H1 (cell line): ENCODE measurements at regions not wholly inside any gene's neighbourhood (a gene's known extent, or its start where the extent isn't known, plus 50 kb on each side); places are given as distances from the start of the nearest gene placed in this dataset.

Experiments used
- CTCF ChIA-PET: fragments of 300-600 bp; sonication (Branson Sonifier 250); formaldehyde crosslinking; loops from one replicate; lab custom pipeline; 2021; ENCODE audit not compliant: partially characterized antibody; lab: Charles Lee
- POLR2A ChIA-PET: fragments of 300-600 bp; sonication (Branson Sonifier 250); formaldehyde crosslinking; loops from one replicate; lab custom pipeline; 2021; ENCODE audit warnings: inconsistent platforms; ENCODE audit not compliant: partially characterized antibody; lab: Charles Lee
- DNase-seq, 2 experiments: peaks; one replicate each; pipeline versions ENCODE4 v3.0.0 to v3.0.0-alpha.2; 2010 to 2022; ENCODE audit warnings: low spot score in 2 of 2, low read depth in 1 of 2, mixed read lengths in 1 of 2
- FAIRE-seq: peaks from 2 replicates; lab custom pipeline; 2011; peaks lifted over from hg19 to GRCh38; lab: Jason Lieb, UNC
- H2AFZ ChIP-seq: 2 replicates; pipeline ENCODE4 v1.8.1; 2012; ENCODE audit warnings: low read length, inconsistent platforms
- H2AK5ac ChIP-seq: 2 replicates; pipeline ENCODE4 v1.6.1; 2013; ENCODE audit warnings: low read depth, low read length
- H2BK120ac ChIP-seq: replicated peaks from 2 replicates; pipeline ENCODE3; 2013; ENCODE audit warnings: low read depth, low read length, inconsistent platforms
- H2BK12ac ChIP-seq: 2 replicates; pipeline ENCODE4 v1.6.1; 2013; ENCODE audit warnings: low read depth, low read length
- H2BK15ac ChIP-seq: 2 replicates; pipeline ENCODE4 v1.6.1; 2013; ENCODE audit warnings: low read length
- H2BK20ac ChIP-seq: 2 replicates; pipeline ENCODE4 v1.6.1; 2013; ENCODE audit warnings: low read length
- H2BK5ac ChIP-seq: 2 replicates; pipeline ENCODE4 v1.6.1; 2013; ENCODE audit warnings: low read depth, low read length
- H3K14ac ChIP-seq: 2 replicates; pipeline ENCODE4 v1.6.1; 2013; ENCODE audit warnings: inconsistent platforms; ENCODE audit not compliant: insufficient read length
- H3K18ac ChIP-seq: 2 replicates; pipeline ENCODE4 v1.6.1; 2013; ENCODE audit warnings: low read length; ENCODE audit errors: extremely low read depth
- H3K23ac ChIP-seq: 2 replicates; pipeline ENCODE4 v1.6.1; 2013; ENCODE audit warnings: inconsistent platforms; ENCODE audit not compliant: insufficient read length
- H3K23me2 ChIP-seq: 2 replicates; pipeline ENCODE4 v1.6.1; 2013; ENCODE audit warnings: low read depth, low read length
- H3K27ac ChIP-seq: 2 replicates; pipeline ENCODE4 v1.6.1; 2011; ENCODE audit warnings: low read depth, low read length, inconsistent platforms
- H3K27me3 ChIP-seq, 4 experiments: replicated peaks in 1 of 4; 1 replicate in 1 of 4; 2 replicates in 3 of 4; pipeline versions ENCODE4 v1.6.1 to v1.8.1; 2011 to 2013; ENCODE audit warnings: low read length in 3 of 4, mild to moderate bottlenecking in 3 of 4, inconsistent platforms in 2 of 4, mixed read lengths in 2 of 4, moderate library complexity in 1 of 4; ENCODE audit not compliant: control insufficient read depth in 3 of 4, insufficient read depth in 3 of 4; ENCODE audit errors: extremely low read depth in 1 of 4
- H3K36me3 ChIP-seq, 4 experiments: 2 replicates each; pipeline versions ENCODE4 v1.6.1 to v1.8.1; 2011 to 2013; ENCODE audit warnings: mild to moderate bottlenecking in 4 of 4, low read length in 3 of 4, moderate library complexity in 2 of 4, control low read depth in 1 of 4, inconsistent platforms in 1 of 4; ENCODE audit not compliant: insufficient read depth in 4 of 4, control insufficient read depth in 2 of 4
- H3K4ac ChIP-seq: replicated peaks from 2 replicates; pipeline ENCODE3; 2013; ENCODE audit warnings: low read length, low read depth, mixed read lengths, inconsistent platforms; ENCODE audit not compliant: insufficient read length
- H3K4me1 ChIP-seq, 4 experiments: replicated peaks in 1 of 4; 1 replicate in 1 of 4; 2 replicates in 3 of 4; pipeline versions ENCODE4 v1.6.1 to v1.8.1; 2011 to 2013; ENCODE audit warnings: low read length in 3 of 4, inconsistent platforms in 2 of 4, mixed read lengths in 1 of 4; ENCODE audit not compliant: insufficient read depth in 4 of 4, control insufficient read depth in 3 of 4
- H3K4me2 ChIP-seq, 2 experiments: 2 replicates each; pipeline versions ENCODE4 v1.6.1 to v1.8.1; 2011 to 2013; ENCODE audit warnings: low read depth in 2 of 2, low read length in 2 of 2, control low read depth in 1 of 2, inconsistent platforms in 1 of 2, mild to moderate bottlenecking in 1 of 2; ENCODE audit not compliant: insufficient read depth in 1 of 2
- H3K4me3 ChIP-seq, 4 experiments: fragments of 200-600, 300-600 bp in 1 of 4; sonication (generic), shearing (Covaris generic), sonication (Bioruptor Twin) in 1 of 4; 2 replicates each; pipeline versions ENCODE4 v1.5.1 to v1.8.1; 2011 to 2016; ENCODE audit warnings: low read length in 4 of 4, low read depth in 3 of 4, control low read depth in 2 of 4, inconsistent platforms in 2 of 4, mild to moderate bottlenecking in 2 of 4, mixed read lengths in 1 of 4, moderate library complexity in 1 of 4; ENCODE audit not compliant: insufficient read depth in 2 of 4; ENCODE audit errors: extremely low read depth in 1 of 4
- H3K56ac ChIP-seq: replicated peaks from 2 replicates; pipeline ENCODE3; 2013; ENCODE audit warnings: low read depth, mild to moderate bottlenecking, mixed read lengths, low read length, inconsistent platforms; ENCODE audit not compliant: insufficient read length
- H3K79me1 ChIP-seq: 2 replicates; pipeline ENCODE4 v1.6.1; 2013; ENCODE audit warnings: low read depth, low read length, control low read depth
- H3K79me2 ChIP-seq, 2 experiments: 2 replicates each; pipeline versions ENCODE4 v1.6.1 to v1.8.1; 2012 to 2013; ENCODE audit warnings: low read length in 2 of 2, mild to moderate bottlenecking in 2 of 2, inconsistent platforms in 1 of 2; ENCODE audit not compliant: insufficient read depth in 2 of 2, control insufficient read depth in 1 of 2
- H3K9ac ChIP-seq, 4 experiments: replicated peaks in 1 of 4; 1 replicate in 1 of 4; 2 replicates in 3 of 4; pipeline versions ENCODE4 v1.6.1 to v1.8.1; 2011 to 2013; ENCODE audit warnings: low read depth in 3 of 4, low read length in 3 of 4, control low read depth in 2 of 4, mild to moderate bottlenecking in 2 of 4, moderate library complexity in 2 of 4, inconsistent platforms in 1 of 4; ENCODE audit errors: extremely low read depth in 1 of 4
- H3K9me3 ChIP-seq, 2 experiments: 2 replicates each; pipeline versions ENCODE4 v1.6.1 to v1.8.1; 2012 to 2013; ENCODE audit warnings: mild to moderate bottlenecking in 2 of 2, moderate library complexity in 2 of 2, control low read depth in 1 of 2, inconsistent platforms in 1 of 2, low read depth in 1 of 2, low read length in 1 of 2, mixed read lengths in 1 of 2; ENCODE audit not compliant: insufficient read depth in 2 of 2
- H4K20me1 ChIP-seq, 2 experiments: replicated peaks in 1 of 2; 2 replicates each; pipeline versions ENCODE3 to v1.8.1; 2011 to 2013; ENCODE audit warnings: inconsistent platforms in 2 of 2, low read length in 2 of 2, mild to moderate bottlenecking in 1 of 2; ENCODE audit not compliant: insufficient read depth in 2 of 2, control insufficient read depth in 1 of 2
- H4K5ac ChIP-seq: 2 replicates; pipeline ENCODE4 v1.6.1; 2013; ENCODE audit warnings: low read length, low read depth, mixed read lengths, inconsistent platforms; ENCODE audit not compliant: insufficient read length
- H4K8ac ChIP-seq: 2 replicates; pipeline ENCODE4 v1.8.0; 2013; ENCODE audit warnings: mild to moderate bottlenecking, moderate library complexity, low read length, inconsistent platforms; ENCODE audit not compliant: insufficient read depth; ENCODE audit errors: extremely low read depth
- H4K91ac ChIP-seq: replicated peaks from 2 replicates; pipeline ENCODE3; 2013; ENCODE audit warnings: low read length, mixed read lengths, inconsistent platforms; ENCODE audit not compliant: insufficient read length
- BACH1 ChIP-seq: IDR thresholded peaks from 2 replicates; pipeline ENCODE4 v1.6.1; 2012; ENCODE audit warnings: low read length, improper control_type of control experiment
- CEBPB ChIP-seq: IDR thresholded peaks from 2 replicates; pipeline ENCODE4 v1.6.1; 2012; ENCODE audit warnings: low read depth, low read length
- EZH2 ChIP-seq: fragments of 200-600 bp; sonication (generic); IDR thresholded peaks from 2 replicates; pipeline ENCODE4 v1.7.1; 2012; ENCODE audit warnings: low read depth, mild to moderate bottlenecking, moderate library complexity, low read length, inconsistent platforms; ENCODE audit not compliant: severe bottlenecking
- JUND ChIP-seq: IDR thresholded peaks from 2 replicates; pipeline ENCODE4 v1.6.1; 2011; ENCODE audit warnings: mild to moderate bottlenecking, improper control_type of control experiment, low read length
- KDM4A ChIP-seq: IDR thresholded peaks from one replicate; pipeline ENCODE4 v1.7.1; 2012; ENCODE audit warnings: low read depth, mild to moderate bottlenecking, moderate library complexity, low read length, inconsistent platforms; ENCODE audit not compliant: severe bottlenecking
- NANOG ChIP-seq: IDR thresholded peaks from 2 replicates; pipeline ENCODE4 v1.6.1; 2011; ENCODE audit warnings: low read length, low read depth, mild to moderate bottlenecking, inconsistent platforms; ENCODE audit not compliant: insufficient read depth, poor library complexity, severe bottlenecking
- NRF1 ChIP-seq: IDR thresholded peaks from 2 replicates; pipeline ENCODE4 v1.6.1; 2011; ENCODE audit warnings: mild to moderate bottlenecking, low read depth, low read length, improper control_type of control experiment
- PHF8 ChIP-seq: fragments of 200-600 bp; sonication (generic); conservative IDR thresholded peaks from 2 replicates; pipeline ENCODE4 v1.7.1; 2012; ENCODE audit warnings: low read depth, mild to moderate bottlenecking, inconsistent platforms, low read length, moderate library complexity
- RNF2 ChIP-seq: fragments of 200-900, 300-1000 bp; sonication (generic); IDR thresholded peaks from 2 replicates; pipeline ENCODE4 v1.7.1; 2016; ENCODE audit warnings: borderline replicate concordance, low read depth, mild to moderate bottlenecking, antibody characterized with exemption, low read length; ENCODE audit not compliant: poor library complexity, severe bottlenecking; ENCODE audit errors: missing control alignments
- RXRA ChIP-seq: IDR thresholded peaks from 2 replicates; pipeline ENCODE4 v1.6.1; 2011; ENCODE audit warnings: low read depth, mild to moderate bottlenecking, low read length, moderate library complexity; ENCODE audit not compliant: insufficient read depth
- SIX5 ChIP-seq: IDR thresholded peaks from 2 replicates; pipeline ENCODE4 v1.6.1; 2011; ENCODE audit warnings: mild to moderate bottlenecking, low read depth, low read length
- TBP ChIP-seq: IDR thresholded peaks from 2 replicates; pipeline ENCODE4 v1.6.1; 2011; ENCODE audit warnings: low read depth, low read length, improper control_type of control experiment
- TEAD4 ChIP-seq: IDR thresholded peaks from 2 replicates; pipeline ENCODE4 v1.6.1; 2012; ENCODE audit warnings: low read depth, low read length, inconsistent platforms, mixed read lengths
- YY1 ChIP-seq: IDR thresholded peaks from 2 replicates; pipeline ENCODE4 v1.6.1; 2011; ENCODE audit warnings: low read depth, mild to moderate bottlenecking, low read length
- WGBS, 2 experiments: shearing (Covaris generic) in 1 of 2; methylation state at CpG; one replicate each; pipeline versions ENCODE4 v1.1.6 to v1.1.7; 2013 to 2015; ENCODE audit warnings: low lambda C conversion rate in 2 of 2, mixed read lengths in 2 of 2, inconsistent platforms in 1 of 2, low coverage in 1 of 2, missing lambda C conversion rate in 1 of 2; ENCODE audit not compliant: insufficient replicate concordance in 2 of 2, insufficient coverage in 1 of 2, insufficient read length in 1 of 2; ENCODE audit errors: extremely low coverage in 1 of 2, missing lambda C conversion rate in 1 of 2; 5-methylcytosine and 5-hydroxymethylcytosine counted together

DNA sequence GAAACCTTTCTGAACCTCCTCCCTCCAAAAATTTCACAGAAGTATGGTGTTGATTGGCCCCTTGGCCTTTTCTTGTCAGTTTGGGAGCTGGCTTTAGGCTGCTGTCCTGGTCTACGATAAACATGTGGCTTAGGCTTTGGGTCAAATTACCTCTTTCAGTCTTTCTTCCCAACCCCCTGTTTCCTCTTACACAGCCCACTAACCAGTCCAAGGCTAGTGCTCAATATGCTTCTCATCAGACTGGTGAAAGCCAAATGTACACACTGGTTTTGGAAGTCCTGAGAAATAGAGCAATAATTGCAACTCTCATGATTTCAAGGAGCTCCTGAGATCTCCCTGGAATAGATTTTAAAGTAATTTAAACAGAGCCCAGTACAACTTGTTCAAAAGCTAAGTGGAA, 933.7 kb upstream of the GJE1 start:
- DNase-seq (no peak), FAIRE-seq (no peak)
- Histone ChIP-seq H3K56ac (no peak overlapping the region), H3K79me1 (no peaks in the 10 kb centered on the region), H3K14ac (no peak overlapping the region), H2AK5ac (no peak overlapping the region), H3K4me2 (no peak overlapping the region), H3K18ac (no peak overlapping the region), H3K27me3 (peaks cover 0 to 1% (median 0%) of the 10 kb centered on the region in 4 experiments; a peak in 1 of 7 replicates), H4K8ac (no peak overlapping the region), H4K91ac (no peak overlapping the region), H2BK12ac (no peak overlapping the region), H3K9ac (no peak overlapping the region), H3K36me3 (no peaks in the 10 kb centered on the region), H2BK5ac (no peak overlapping the region), H3K23me2 (no peaks in the 10 kb centered on the region), H3K79me2 (no peaks in the 10 kb centered on the region), H4K20me1 (no peaks in the 10 kb centered on the region), H2AFZ (peak overlapping the region; percentile 93; the same call in 1 of the 2 replicates), H2BK120ac (no peak overlapping the region), H3K4ac (no peak overlapping the region), H3K27ac (no peak overlapping the region), H2BK15ac (no peak overlapping the region), H3K9me3 (no peaks in the 10 kb centered on the region), H3K23ac (no peak overlapping the region), H4K5ac (no peak overlapping the region), H2BK20ac (no peak overlapping the region), H3K4me3 (no peak overlapping the region), H3K4me1 (no peaks in the 10 kb centered on the region)
- WGBS, 2 experiments = 87% methylated on average over 1 of the region's 1 CpG; no CpG with 5 or more reads in 1 of the 2 experiments
- ChIA-PET POLR2A (no interaction called here), CTCF (no interaction called here)
- no peak for TF ChIP-seq SIX5
- TF ChIP-seq TBP = no peak
- TF ChIP-seq EZH2 = no peak
- TF ChIP-seq BACH1 = no peak
- no peak for TF ChIP-seq NANOG
- TF ChIP-seq PHF8 = no peak
- TF ChIP-seq KDM4A = no peak
- TF ChIP-seq RXRA = no peak
- no peak for TF ChIP-seq CEBPB
- no peak for TF ChIP-seq TEAD4
- TF ChIP-seq JUND = no peak
- TF ChIP-seq RNF2 = no peak
- no peak for TF ChIP-seq YY1
- TF ChIP-seq NRF1 = no peak
